ENCODE measurements at regions not wholly inside any gene's neighbourhood (a gene's known extent, or its start where the extent isn't known, plus 50 kb on each side); places are given as distances from the start of the nearest gene placed in this dataset.

GRCh38 chr3:159727506-159727905, 261.1 kb upstream of the IL12A start:
- no peak overlapping the region for H3K9ac ChIP-seq (ENCODE audit: low read length)
- H3K4me3 ChIP-seq (ENCODE audit: insufficient read depth, low read length, poor library complexity, severe bottlenecking), result no peak overlapping the region
- H4K20me1 ChIP-seq (ENCODE audit: low read depth, low read length), result no peaks in the 10 kb centered on the region
- H3K9me2 ChIP-seq (replicated peaks; ENCODE audit: insufficient read depth, low read length), result no peaks in the 10 kb centered on the region
- H3K27ac ChIP-seq (ENCODE audit: low read depth, low read length), result no peak overlapping the region
- no peak for TF ChIP-seq EZH2phosphoT487 (conservative IDR thresholded peaks at IDR 0.05; ENCODE audit: low read length)
- no peak for TF ChIP-seq CTCF (IDR thresholded peaks at IDR 0.05; ENCODE audit: insufficient read depth, low read length, poor library complexity, severe bottlenecking)
- no peak overlapping the region for H2AFZ ChIP-seq (ENCODE audit: low read depth, low read length, severe bottlenecking)
- no peaks in the 10 kb centered on the region for H3K9me3 ChIP-seq (ENCODE audit: insufficient read depth, low read length)
- no peaks in the 10 kb centered on the region for H3K36me3 ChIP-seq (ENCODE audit: low read length)
- no peaks in the 10 kb centered on the region for H3K27me3 ChIP-seq (ENCODE audit: low read length)
- H3K4me2 ChIP-seq (ENCODE audit: low read depth, low read length, poor library complexity, severe bottlenecking), result no peak overlapping the region
- H3F3A ChIP-seq (ENCODE audit: insufficient read depth), result no peaks in the 10 kb centered on the region
- no peaks in the 10 kb centered on the region for H3K79me2 ChIP-seq (ENCODE audit: insufficient read depth, low read length)

- Histone ChIP-seq H2AFZ (ENCODE audit: low read depth, low read length, severe bottlenecking) (no peak overlapping the region), H3F3A (ENCODE audit: insufficient read depth) (no peaks in the 10 kb centered on the region), H3K9ac (ENCODE audit: low read length) (no peak overlapping the region), H3K36me3 (ENCODE audit: low read length) (no peaks in the 10 kb centered on the region), H3K4me2 (ENCODE audit: low read depth, low read length, poor library complexity, severe bottlenecking) (no peak overlapping the region), H3K27ac (ENCODE audit: low read depth, low read length) (no peak overlapping the region), H3K79me2 (ENCODE audit: insufficient read depth, low read length) (no peaks in the 10 kb centered on the region), H3K4me3 (ENCODE audit: insufficient read depth, low read length, poor library complexity, severe bottlenecking) (no peak overlapping the region), H4K20me1 (ENCODE audit: low read depth, low read length) (no peaks in the 10 kb centered on the region), H3K27me3 (ENCODE audit: low read length) (no peaks in the 10 kb centered on the region), H3K9me2 (replicated peaks; ENCODE audit: insufficient read depth, low read length) (no peaks in the 10 kb centered on the region), H3K9me3 (ENCODE audit: insufficient read depth, low read length) (no peaks in the 10 kb centered on the region)
- TF ChIP-seq EZH2phosphoT487 (conservative IDR thresholded peaks at IDR 0.05; ENCODE audit: low read length) (no peak), CTCF (IDR thresholded peaks at IDR 0.05; ENCODE audit: insufficient read depth, low read length, poor library complexity, severe bottlenecking) (no peak)
These were observed 257.4 kb upstream of the IL12A start for GRCh38 chr3:159731254-159731653.

- no peaks in the 10 kb centered on the region for H4K20me1 ChIP-seq (ENCODE audit: low read depth, low read length)
- H3K9me3 ChIP-seq (ENCODE audit: insufficient read depth, low read length), result no peaks in the 10 kb centered on the region
- no peak overlapping the region for H3K4me3 ChIP-seq (ENCODE audit: insufficient read depth, low read length, poor library complexity, severe bottlenecking)
- no peaks in the 10 kb centered on the region for H3K79me2 ChIP-seq (ENCODE audit: insufficient read depth, low read length)
- H3F3A ChIP-seq (ENCODE audit: insufficient read depth), result no peaks in the 10 kb centered on the region
- no peak overlapping the region for H3K27ac ChIP-seq (ENCODE audit: low read depth, low read length)
- H3K36me3 ChIP-seq (ENCODE audit: low read length), result no peaks in the 10 kb centered on the region
- TF ChIP-seq CTCF (IDR thresholded peaks at IDR 0.05; ENCODE audit: insufficient read depth, low read length, poor library complexity, severe bottlenecking) (no peak), EZH2phosphoT487 (conservative IDR thresholded peaks at IDR 0.05; ENCODE audit: low read length) (no peak)
- no peaks in the 10 kb centered on the region for H3K9me2 ChIP-seq (replicated peaks; ENCODE audit: insufficient read depth, low read length)
- H2AFZ ChIP-seq (ENCODE audit: low read depth, low read length, severe bottlenecking), result no peak overlapping the region
- no peak overlapping the region for H3K9ac ChIP-seq (ENCODE audit: low read length)
- H3K27me3 ChIP-seq (ENCODE audit: low read length), result no peaks in the 10 kb centered on the region
- no peak overlapping the region for H3K4me2 ChIP-seq (ENCODE audit: low read depth, low read length, poor library complexity, severe bottlenecking)
These were observed 256.2 kb upstream of the IL12A start for GRCh38 chr3:159732172-159733111.

All from SU-DHL-6 (cell line).